HCT116 (cell line): ENCODE measurements at regions not wholly inside any gene's neighbourhood (a gene's known extent, or its start where the extent isn't known, plus 50 kb on each side); places are given as distances from the start of the nearest gene placed in this dataset.

ENCODE experiments used
- ATAC-seq: fragments of 200-7000 bp; cut with Tn5 transposase; 2 replicates; pipeline ENCODE4 v1.9.1; 2020; ENCODE audit warnings: mild to moderate bottlenecking, moderate library complexity
- BruUV-seq: library from RNA; stranded (reverse); fragments of 400-500 nt; replicated peaks from 2 replicates; lab custom pipeline; 2021; lab: Mats Ljungman, UMichigan
- CTCF ChIA-PET: fragments of 300-600 bp; sonication (Branson Sonifier 250); formaldehyde crosslinking; loops from one replicate; lab custom pipeline; 2021; ENCODE audit warnings: antibody characterized with exemption; lab: Charles Lee
- POLR2A ChIA-PET: fragments of 300-600, 350-600 bp; sonication (Branson Sonifier 250); formaldehyde crosslinking; loops from one replicate; lab custom pipeline; 2021; ENCODE audit warnings: antibody characterized with exemption; lab: Charles Lee
- RAD21 ChIA-PET, 2 experiments: fragments of 300-600 bp; sonication (Branson Sonifier 250); formaldehyde crosslinking; loops; one replicate each; lab custom pipeline; 2023; ENCODE audit warnings: low total read pairs in 2 of 2; ENCODE audit not compliant: uncharacterized antibody in 2 of 2, unreplicated experiment in 2 of 2, low non-redundant PET in 1 of 2; lab: Charles Lee
- DNase-seq: peaks from one replicate; pipeline ENCODE4 v3.0.0-alpha.2; 2010; ENCODE audit warnings: low read depth, low spot score
- H2AFZ ChIP-seq: fragments of 200-600 bp; shearing (Covaris generic), sonication (generic); 2 replicates; pipeline ENCODE4 v1.6.1; 2017; ENCODE audit warnings: low read depth, mixed run types, mixed read lengths, antibody characterized with exemption, low read length; ENCODE audit not compliant: poor library complexity, severe bottlenecking
- H3K27ac ChIP-seq: 2 replicates; pipeline ENCODE4 v1.5.1; 2012; ENCODE audit warnings: low read depth, low read length
- H3K27me3 ChIP-seq: fragments of 200-600 bp; sonication (generic); 2 replicates; pipeline ENCODE4 v1.6.1; 2016; ENCODE audit warnings: mixed run types, low read length, mixed read lengths; ENCODE audit not compliant: insufficient read depth
- H3K36me3 ChIP-seq, 2 experiments: fragments of 200-500 bp in 1 of 2; fragments of 200-600 bp in 1 of 2; sonication (Bioruptor generic) in 1 of 2; sonication (generic) in 1 of 2; 2 replicates each; pipeline versions ENCODE4 v1.5.1 to v1.6.1; 2014 to 2016; ENCODE audit warnings: low read length in 2 of 2, inconsistent platforms in 1 of 2, mixed read lengths in 1 of 2, mixed run types in 1 of 2; ENCODE audit not compliant: insufficient read depth in 2 of 2, control insufficient read depth in 1 of 2
- H3K4me1 ChIP-seq, 2 experiments: fragments of 200-600 bp in 1 of 2; sonication (generic) in 1 of 2; 2 replicates each; pipeline versions ENCODE4 v1.5.1 to v1.6.1; 2012 to 2017; ENCODE audit warnings: low read length in 2 of 2, inconsistent platforms in 1 of 2, mild to moderate bottlenecking in 1 of 2, mixed read lengths in 1 of 2, mixed run types in 1 of 2, moderate library complexity in 1 of 2; ENCODE audit not compliant: insufficient read depth in 2 of 2, control insufficient read depth in 1 of 2
- H3K4me2 ChIP-seq: fragments of 200-600 bp; sonication (generic); 2 replicates; pipeline ENCODE4 v1.6.1; 2017; ENCODE audit warnings: mixed run types, low read length, mixed read lengths
- H3K4me3 ChIP-seq, 2 experiments: fragments of 200-600 bp in 1 of 2; sonication (generic) in 1 of 2; replicated peaks in 1 of 2; 2 replicates each; pipeline ENCODE4 v1.5.1; 2011 to 2016; ENCODE audit warnings: low read length in 2 of 2, control low read depth in 1 of 2, low read depth in 1 of 2, mild to moderate bottlenecking in 1 of 2, mixed read lengths in 1 of 2, mixed run types in 1 of 2
- H3K79me2 ChIP-seq: fragments of 200-600 bp; sonication (generic); 2 replicates; pipeline ENCODE4 v1.6.1; 2017; ENCODE audit warnings: mild to moderate bottlenecking, mixed run types, low read length, moderate library complexity, mixed read lengths; ENCODE audit not compliant: insufficient read depth
- H3K9ac ChIP-seq: fragments of 200-600 bp; sonication (generic); 2 replicates; pipeline ENCODE4 v1.6.1; 2016; ENCODE audit warnings: low read length, mixed read lengths
- H3K9me2 ChIP-seq: fragments of 200-600 bp; sonication (generic), shearing (Covaris generic); 2 replicates; pipeline ENCODE4 v1.6.1; 2017; ENCODE audit warnings: mixed run types, mild to moderate bottlenecking, moderate library complexity; ENCODE audit not compliant: insufficient read depth
- H3K9me3 ChIP-seq, 2 experiments: fragments of 200-500 bp in 1 of 2; fragments of 200-600 bp in 1 of 2; sonication (Bioruptor generic) in 1 of 2; sonication (generic) in 1 of 2; 2 replicates each; pipeline ENCODE4 v1.6.1; 2014 to 2017; ENCODE audit warnings: low read length in 2 of 2, mixed read lengths in 2 of 2, inconsistent platforms in 1 of 2, low read depth in 1 of 2, mild to moderate bottlenecking in 1 of 2, mixed run types in 1 of 2, moderate library complexity in 1 of 2; ENCODE audit not compliant: control insufficient read depth in 1 of 2, insufficient read depth in 1 of 2
- H4K20me1 ChIP-seq: fragments of 200-600 bp; sonication (generic), shearing (Covaris generic); 2 replicates; pipeline ENCODE4 v1.6.1; 2017; ENCODE audit warnings: mixed run types, mild to moderate bottlenecking, moderate library complexity; ENCODE audit not compliant: insufficient read depth
- CEBPB ChIP-seq: IDR thresholded peaks from 2 replicates; pipeline ENCODE4 v1.6.1; 2012; ENCODE audit warnings: low read depth
- CTCF ChIP-seq, 3 experiments: fragments of 200-600 bp in 1 of 3; sonication (generic) in 1 of 3; IDR thresholded peaks in 2 of 3; conservative IDR thresholded peaks in 1 of 3; 2 replicates each; pipeline ENCODE4 v1.5.1; 2012 to 2017; ENCODE audit warnings: low read depth in 2 of 3, low read length in 2 of 3, antibody characterized with exemption in 1 of 3, borderline replicate concordance in 1 of 3, control low read depth in 1 of 3, mild to moderate bottlenecking in 1 of 3, mixed read lengths in 1 of 3, mixed run types in 1 of 3, moderate library complexity in 1 of 3; ENCODE audit not compliant: insufficient read depth in 1 of 3
- ELF1 ChIP-seq: IDR thresholded peaks from 2 replicates; pipeline ENCODE4 v1.6.1; 2012; ENCODE audit warnings: low read depth, borderline replicate concordance
- EZH2 ChIP-seq: fragments of 200-600 bp; sonication (generic); IDR thresholded peaks from 2 replicates; pipeline ENCODE4 v1.6.1; 2017; ENCODE audit warnings: antibody characterized with exemption, mixed run types
- EZH2phosphoT487 ChIP-seq: fragments of 200-600 bp; IDR thresholded peaks from 2 replicates; pipeline ENCODE4 v1.6.1; 2018; ENCODE audit warnings: antibody characterized with exemption, borderline replicate concordance
- YY1 ChIP-seq: IDR thresholded peaks from 2 replicates; pipeline ENCODE4 v1.6.1; 2011; ENCODE audit warnings: low read length, low read depth, moderate library complexity, mild to moderate bottlenecking; ENCODE audit not compliant: insufficient replicate concordance; ENCODE audit errors: extremely low read depth
- ZBTB33 ChIP-seq: IDR thresholded peaks from 2 replicates; pipeline ENCODE4 v1.6.1; 2011; ENCODE audit warnings: mild to moderate bottlenecking, low read length, moderate library complexity; ENCODE audit not compliant: insufficient replicate concordance; ENCODE audit errors: extremely low read depth
- ZNF274 ChIP-seq: fragments of 200-500 bp; sonication (Bioruptor generic); IDR thresholded peaks from 2 replicates; pipeline ENCODE4 v1.6.1; 2014; ENCODE audit warnings: mild to moderate bottlenecking, low read depth, low read length, inconsistent platforms
- intact Hi-C: fragments of 100-400 bp; cut with micrococcal nuclease; formaldehyde crosslinking; loops from 2 replicates; pipeline ENCODE4 v1.10.0; 2022
- TF ChIP-seq, protein P1 (sequence below): IDR thresholded peaks from 2 replicates; pipeline ENCODE4 v1.6.1; 2012
- TF ChIP-seq, protein P2 (sequence below): IDR thresholded peaks from 2 replicates; pipeline ENCODE4 v1.6.1; 2012

DNA sequence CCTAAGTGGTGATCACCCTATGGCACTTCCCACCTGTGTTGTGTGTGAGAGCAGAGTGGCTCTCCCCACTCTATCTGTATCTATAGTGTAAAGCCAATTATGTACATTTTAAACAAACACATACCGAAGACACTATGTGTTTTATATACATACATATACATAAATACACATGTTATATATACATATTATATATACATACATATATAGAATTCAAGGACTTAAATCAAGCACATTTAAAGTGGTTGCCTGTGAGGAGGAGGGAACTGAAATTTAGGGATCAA, 246.6 kb downstream of the LY86 start:
- no peak for DNase-seq
- no peak overlapping the region for H3K4me3 ChIP-seq
- no peak for TF ChIP-seq YY1
- TF ChIP-seq, protein P1, sequence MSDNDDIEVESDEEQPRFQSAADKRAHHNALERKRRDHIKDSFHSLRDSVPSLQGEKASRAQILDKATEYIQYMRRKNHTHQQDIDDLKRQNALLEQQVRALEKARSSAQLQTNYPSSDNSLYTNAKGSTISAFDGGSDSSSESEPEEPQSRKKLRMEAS = no peak
- no peak for TF ChIP-seq ZBTB33
- TF ChIP-seq, protein P2, sequence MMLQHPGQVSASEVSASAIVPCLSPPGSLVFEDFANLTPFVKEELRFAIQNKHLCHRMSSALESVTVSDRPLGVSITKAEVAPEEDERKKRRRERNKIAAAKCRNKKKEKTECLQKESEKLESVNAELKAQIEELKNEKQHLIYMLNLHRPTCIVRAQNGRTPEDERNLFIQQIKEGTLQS = no peak
- no peak for TF ChIP-seq EZH2phosphoT487
- TF ChIP-seq ELF1 = no peak
- no peak for TF ChIP-seq ZNF274
- no peak for TF ChIP-seq CTCF (IDR thresholded peaks at IDR 0.05 in 2 of 3, conservative IDR thresholded peaks at IDR 0.05 in 1 of 3; ENCODE audit: borderline replicate concordance in 1 of 3, insufficient read depth in 1 of 3, low read depth in 2 of 3, low read length in 2 of 3)
- TF ChIP-seq CEBPB = no peak
- TF ChIP-seq EZH2 = no peak
- TF ChIP-seq, all 23 proteins: peak for 0
- no peak overlapping the region for H2AFZ ChIP-seq
- ChIA-PET RAD21 (no interaction called here), POLR2A (no interaction called here), CTCF (no interaction called here)
- H4K20me1 ChIP-seq = no peaks in the 10 kb centered on the region
- peaks cover 0 to 14% of the 10 kb centered on the region in 2 experiments; a peak in 1 of 4 replicates for H3K4me1 ChIP-seq
- no peaks in the 10 kb centered on the region for H3K9me3 ChIP-seq
- ATAC-seq = no peak
- H3K4me2 ChIP-seq = no peak overlapping the region
- no peak overlapping the region for H3K9ac ChIP-seq
- no TSS peak for BruUV-seq
- intact Hi-C loops = no loop called here
- H3K27me3 ChIP-seq = no peaks in the 10 kb centered on the region
- H3K27ac ChIP-seq = no peak overlapping the region
- H3K36me3 ChIP-seq = no peaks in the 10 kb centered on the region
- H3K9me2 ChIP-seq = no peaks in the 10 kb centered on the region
- H3K79me2 ChIP-seq = no peaks in the 10 kb centered on the region
